ENCODE measurements at regions not wholly inside any gene's neighbourhood (a gene's known extent, or its start where the extent isn't known, plus 50 kb on each side); places are given as distances from the start of the nearest gene placed in this dataset.
"Not testable (repeated sequence)": the region's sequence is repeated elsewhere in the genome, so short reads cannot be mapped to it uniquely, and the experiment has no call there.

- Histone ChIP-seq H3K36me3 (ENCODE audit: low read depth, missing control alignments) (no peaks in the 10 kb centered on the region), H3K4me3 (no peak overlapping the region), H3K9me3 (no peaks in the 10 kb centered on the region), H3K27me3 (no peaks in the 10 kb centered on the region), H3K4me1 (no peaks in the 10 kb centered on the region), H3K27ac (no peak overlapping the region)
- intact Hi-C loops (cut with DNase I; ENCODE audit: low total_unique reads), result no loop called here
- DNase-seq, result no peak
- WGBS, 2 donors, result 83 to 84% methylated on average over 3 of the region's 3 CpGs
- TF ChIP-seq POLR2A (IDR thresholded peaks at IDR 0.05) (no peak), CTCF (IDR thresholded peaks at IDR 0.05) (no peak)
Measured at GRCh38 chr6:126665551-126665950, 325.6 kb downstream of the CENPW start.

- Histone ChIP-seq H3K4me3 (no peak overlapping the region), H3K36me3 (ENCODE audit: low read depth, missing control alignments) (no peaks in the 10 kb centered on the region), H3K9me3 (no peaks in the 10 kb centered on the region), H3K27ac (no peak overlapping the region), H3K27me3 (no peaks in the 10 kb centered on the region), H3K4me1 (no peaks in the 10 kb centered on the region)
- no peak for DNase-seq
- WGBS, 2 donors, result 93 to 94% methylated on average over 3 of the region's 3 CpGs
- TF ChIP-seq POLR2A (IDR thresholded peaks at IDR 0.05) (no peak), CTCF (IDR thresholded peaks at IDR 0.05) (no peak)
- intact Hi-C loops (cut with DNase I; ENCODE audit: low total_unique reads), result no loop called here
Measured at GRCh38 chr6:126667071-126667470, 327.2 kb downstream of the CENPW start.

- Histone ChIP-seq H3K4me3 (no peak overlapping the region), H3K27me3 (no peaks in the 10 kb centered on the region), H3K36me3 (ENCODE audit: low read depth, missing control alignments) (no peaks in the 10 kb centered on the region), H3K9me3 (no peaks in the 10 kb centered on the region), H3K27ac (no peak overlapping the region), H3K4me1 (no peaks in the 10 kb centered on the region)
- no peak for DNase-seq
- TF ChIP-seq POLR2A (IDR thresholded peaks at IDR 0.05) (no peak), CTCF (IDR thresholded peaks at IDR 0.05) (no peak)
- intact Hi-C loops (cut with DNase I; ENCODE audit: low total_unique reads), result no loop called here
Measured at GRCh38 chr6:126667728-126668127, 327.8 kb downstream of the CENPW start.

- intact Hi-C loops (cut with DNase I; ENCODE audit: low total_unique reads), result no loop called here
- Histone ChIP-seq H3K27ac (no peak overlapping the region), H3K4me3 (no peak overlapping the region), H3K9me3 (no peaks in the 10 kb centered on the region), H3K4me1 (no peaks in the 10 kb centered on the region), H3K27me3 (no peaks in the 10 kb centered on the region), H3K36me3 (ENCODE audit: low read depth, missing control alignments) (no peaks in the 10 kb centered on the region)
- no peak for TF ChIP-seq CTCF (IDR thresholded peaks at IDR 0.05)
- TF ChIP-seq POLR2A (IDR thresholded peaks at IDR 0.05), result no peak
- no peak for DNase-seq
- 60 to 77% methylated on average over 1 of the region's 1 CpG for WGBS, 2 donors
Measured at GRCh38 chr6:126672649-126673048, 332.7 kb downstream of the CENPW start.

GRCh38 chr6:126673749-126674148 lies 333.8 kb downstream of the CENPW start:
- H3K4me3 ChIP-seq; H3K4me1 ChIP-seq; intact Hi-C loops (cut with DNase I; ENCODE audit: low total_unique reads); DNase-seq; H3K27ac ChIP-seq; H3K27me3 ChIP-seq; H3K36me3 ChIP-seq (ENCODE audit: low read depth, missing control alignments); H3K9me3 ChIP-seq: not testable (repeated sequence)
- 92 to 93% methylated on average over 4 to 13 of the region's 13 CpGs for WGBS, 2 donors
